ENCODE measurements at regions not wholly inside any gene's neighbourhood (a gene's known extent, or its start where the extent isn't known, plus 50 kb on each side); places are given as distances from the start of the nearest gene placed in this dataset.
"Not testable (repeated sequence)": the region's sequence is repeated elsewhere in the genome, so short reads cannot be mapped to it uniquely, and the experiment has no call there.

DNA sequence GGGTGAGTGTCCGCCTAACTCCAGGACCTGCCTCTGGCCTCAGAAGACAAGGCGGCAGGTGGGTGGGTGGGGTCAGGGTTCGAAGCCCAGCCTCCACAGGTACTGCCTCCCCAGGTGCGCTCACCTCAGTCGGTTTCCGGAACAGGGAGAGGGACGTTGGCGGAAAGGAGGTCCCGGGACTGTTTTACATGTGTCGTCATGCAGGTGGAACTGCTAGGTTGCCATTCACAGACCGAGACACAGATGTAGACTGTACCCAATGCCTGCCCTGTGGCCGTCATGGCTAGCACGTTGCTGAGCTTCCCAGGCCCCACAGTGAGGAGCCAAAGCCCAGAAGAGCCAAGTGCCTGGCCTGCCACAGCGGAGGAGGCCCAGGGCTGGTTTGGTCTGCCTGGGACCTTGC is 284.0 kb upstream of the HS6ST1 start:
- Histone ChIP-seq H3K27ac (ENCODE audit: insufficient read depth, low read length, poor library complexity, severe bottlenecking) (no peak overlapping the region), H3K27me3 (ENCODE audit: control insufficient read depth, insufficient read depth, low read length) (no peaks in the 10 kb centered on the region), H3K4me1 (ENCODE audit: control insufficient read depth, insufficient read depth, low read length, poor library complexity, severe bottlenecking) (no peaks in the 10 kb centered on the region), H3K36me3 (ENCODE audit: control insufficient read depth, insufficient read depth, low read length) (no peaks in the 10 kb centered on the region), H3K4me3 (ENCODE audit: low read depth, low read length) (no peak overlapping the region), H3K9me3 (ENCODE audit: control insufficient read depth in 2 of 2, low read length in 2 of 2) (no peaks in the 10 kb centered on the region)
- Mint-ChIP-seq H3K9me3 (no peaks in the 10 kb centered on the region), H3K27ac (no peak overlapping the region), H3K36me3 (no peaks in the 10 kb centered on the region), H3K27me3 (no peaks in the 10 kb centered on the region), H3K4me3 (no peak overlapping the region), H3K4me1 (no peaks in the 10 kb centered on the region)
- ATAC-seq (ENCODE audit: low read depth in 2 of 2) (no peak), DNase-seq (no peak)

GRCh38 chr2:128603411-128603924 is 284.8 kb upstream of the HS6ST1 start:
- no peaks in the 10 kb centered on the region for H3K36me3 Mint-ChIP-seq
- H3K27me3 Mint-ChIP-seq = no peaks in the 10 kb centered on the region
- Histone ChIP-seq H3K27ac (ENCODE audit: insufficient read depth, low read length, poor library complexity, severe bottlenecking) (no peak overlapping the region), H3K4me3 (ENCODE audit: low read depth, low read length) (no peak overlapping the region), H3K9me3 (ENCODE audit: control insufficient read depth in 2 of 2, low read length in 2 of 2) (no peaks in the 10 kb centered on the region), H3K36me3 (ENCODE audit: control insufficient read depth, insufficient read depth, low read length) (no peaks in the 10 kb centered on the region), H3K4me1 (ENCODE audit: control insufficient read depth, insufficient read depth, low read length, poor library complexity, severe bottlenecking) (no peaks in the 10 kb centered on the region), H3K27me3 (ENCODE audit: control insufficient read depth, insufficient read depth, low read length) (no peaks in the 10 kb centered on the region)
- no peak overlapping the region for H3K27ac Mint-ChIP-seq
- H3K9me3 Mint-ChIP-seq = no peaks in the 10 kb centered on the region
- DNase-seq (no peak), ATAC-seq (ENCODE audit: low read depth in 2 of 2) (no peak)
- no peak overlapping the region for H3K4me3 Mint-ChIP-seq
- no peaks in the 10 kb centered on the region for H3K4me1 Mint-ChIP-seq

DNA sequence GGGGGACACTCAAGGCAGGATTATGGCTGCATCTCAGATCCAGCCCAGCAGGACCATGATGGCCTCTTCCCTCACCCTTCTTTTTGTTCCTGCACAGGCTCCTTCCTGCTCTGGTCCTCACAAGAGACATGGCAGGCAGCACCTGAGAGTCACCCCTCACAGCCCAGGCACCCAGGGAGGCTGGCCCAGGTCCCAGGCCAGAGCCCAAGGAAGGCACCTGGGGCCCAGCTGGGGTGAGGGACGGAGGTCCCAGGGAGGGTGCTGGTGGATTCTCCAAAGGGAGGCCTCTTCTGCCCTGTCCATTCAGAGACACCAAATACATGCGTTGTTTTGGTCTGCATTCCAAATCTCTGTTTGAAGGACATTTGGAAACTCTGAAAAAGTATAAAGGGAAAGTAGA is 285.4 kb upstream of the HS6ST1 start:
- Histone ChIP-seq H3K4me1 (ENCODE audit: control insufficient read depth, insufficient read depth, low read length, poor library complexity, severe bottlenecking) (no peaks in the 10 kb centered on the region), H3K27ac (ENCODE audit: insufficient read depth, low read length, poor library complexity, severe bottlenecking) (no peak overlapping the region), H3K9me3 (ENCODE audit: control insufficient read depth in 2 of 2, low read length in 2 of 2) (no peaks in the 10 kb centered on the region), H3K4me3 (ENCODE audit: low read depth, low read length) (no peak overlapping the region), H3K36me3 (ENCODE audit: control insufficient read depth, insufficient read depth, low read length) (no peaks in the 10 kb centered on the region), H3K27me3 (ENCODE audit: control insufficient read depth, insufficient read depth, low read length) (no peaks in the 10 kb centered on the region)
- Mint-ChIP-seq H3K27me3 (no peaks in the 10 kb centered on the region), H3K27ac (no peak overlapping the region), H3K4me1 (no peaks in the 10 kb centered on the region), H3K36me3 (no peaks in the 10 kb centered on the region), H3K4me3 (no peak overlapping the region), H3K9me3 (no peaks in the 10 kb centered on the region)
- ATAC-seq (ENCODE audit: low read depth in 2 of 2) (no peak), DNase-seq (no peak)

GRCh38 chr2:128604581-128604980 is 285.9 kb upstream of the HS6ST1 start:
- not testable (repeated sequence) for H3K36me3 Mint-ChIP-seq; H3K27ac Mint-ChIP-seq; H3K36me3 ChIP-seq (ENCODE audit: control insufficient read depth, insufficient read depth, low read length); H3K4me1 Mint-ChIP-seq; H3K9me3 Mint-ChIP-seq; H3K4me3 Mint-ChIP-seq; H3K27me3 Mint-ChIP-seq; H3K4me3 ChIP-seq (ENCODE audit: low read depth, low read length); ATAC-seq (ENCODE audit: low read depth in 2 of 2); H3K27me3 ChIP-seq (ENCODE audit: control insufficient read depth, insufficient read depth, low read length); DNase-seq; H3K4me1 ChIP-seq (ENCODE audit: control insufficient read depth, insufficient read depth, low read length, poor library complexity, severe bottlenecking); H3K9me3 ChIP-seq (ENCODE audit: control insufficient read depth in 2 of 2, low read length in 2 of 2); H3K27ac ChIP-seq (ENCODE audit: insufficient read depth, low read length, poor library complexity, severe bottlenecking)

- H3K27ac ChIP-seq (ENCODE audit: insufficient read depth, low read length, poor library complexity, severe bottlenecking) = no peak overlapping the region
- H3K27me3 ChIP-seq (ENCODE audit: control insufficient read depth, insufficient read depth, low read length) = no peaks in the 10 kb centered on the region
- H3K4me3 ChIP-seq (ENCODE audit: low read depth, low read length) = no peak overlapping the region
- no peaks in the 10 kb centered on the region for H3K4me1 Mint-ChIP-seq
- no peak overlapping the region for H3K4me3 Mint-ChIP-seq
- ATAC-seq (ENCODE audit: low read depth in 2 of 2) (no peak), DNase-seq (no peak)
- H3K4me1 ChIP-seq (ENCODE audit: control insufficient read depth, insufficient read depth, low read length, poor library complexity, severe bottlenecking) = no peaks in the 10 kb centered on the region
- H3K36me3 ChIP-seq (ENCODE audit: control insufficient read depth, insufficient read depth, low read length) = no peaks in the 10 kb centered on the region
- H3K9me3 ChIP-seq (ENCODE audit: control insufficient read depth in 2 of 2, low read length in 2 of 2) = no peaks in the 10 kb centered on the region
- no peak overlapping the region for H3K27ac Mint-ChIP-seq
- no peaks in the 10 kb centered on the region for H3K9me3 Mint-ChIP-seq
- no peaks in the 10 kb centered on the region for H3K27me3 Mint-ChIP-seq
- H3K36me3 Mint-ChIP-seq = no peaks in the 10 kb centered on the region
Observed at GRCh38 chr2:128605421-128605820, 286.8 kb upstream of the HS6ST1 start.

- Histone ChIP-seq H3K27me3 (ENCODE audit: control insufficient read depth, insufficient read depth, low read length) (no peaks in the 10 kb centered on the region), H3K4me1 (ENCODE audit: control insufficient read depth, insufficient read depth, low read length, poor library complexity, severe bottlenecking) (no peaks in the 10 kb centered on the region), H3K36me3 (ENCODE audit: control insufficient read depth, insufficient read depth, low read length) (no peaks in the 10 kb centered on the region), H3K4me3 (ENCODE audit: low read depth, low read length) (no peak overlapping the region), H3K9me3 (ENCODE audit: control insufficient read depth in 2 of 2, low read length in 2 of 2) (no peaks in the 10 kb centered on the region), H3K27ac (ENCODE audit: insufficient read depth, low read length, poor library complexity, severe bottlenecking) (no peak overlapping the region)
- no peaks in the 10 kb centered on the region for H3K27me3 Mint-ChIP-seq
- no peak for ATAC-seq (ENCODE audit: low read depth in 2 of 2)
- no peaks in the 10 kb centered on the region for H3K9me3 Mint-ChIP-seq
- no peak overlapping the region for H3K27ac Mint-ChIP-seq
- no peak overlapping the region for H3K4me3 Mint-ChIP-seq
- DNase-seq = no peak
- H3K4me1 Mint-ChIP-seq = no peaks in the 10 kb centered on the region
- no peaks in the 10 kb centered on the region for H3K36me3 Mint-ChIP-seq
Observed at GRCh38 chr2:128605931-128606330, 287.3 kb upstream of the HS6ST1 start.

DNA sequence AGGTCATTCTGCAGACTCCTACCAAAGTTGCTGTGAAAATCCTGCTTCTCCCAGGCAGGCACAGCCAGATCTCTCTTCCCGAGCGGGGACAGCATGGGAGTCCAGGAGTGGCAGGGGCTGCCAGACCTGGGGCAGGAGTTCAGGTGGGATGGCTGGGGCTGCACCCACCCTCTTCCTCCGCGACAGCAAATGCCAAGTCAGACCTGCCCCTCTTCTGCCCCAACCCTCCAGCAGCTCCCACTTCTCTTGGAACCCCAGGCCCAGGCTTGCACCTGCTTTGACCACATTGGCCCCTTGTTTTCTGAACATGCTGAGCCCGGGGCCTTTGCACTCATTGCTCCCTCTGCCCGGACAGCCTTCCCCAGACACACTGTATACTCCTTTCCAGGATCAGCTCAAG is 288.2 kb upstream of the HS6ST1 start:
- no peak for DNase-seq
- Histone ChIP-seq H3K9me3 (ENCODE audit: control insufficient read depth in 2 of 2, low read length in 2 of 2) (no peaks in the 10 kb centered on the region), H3K27me3 (ENCODE audit: control insufficient read depth, insufficient read depth, low read length) (no peaks in the 10 kb centered on the region), H3K36me3 (ENCODE audit: control insufficient read depth, insufficient read depth, low read length) (no peaks in the 10 kb centered on the region), H3K4me3 (ENCODE audit: low read depth, low read length) (no peak overlapping the region), H3K4me1 (ENCODE audit: control insufficient read depth, insufficient read depth, low read length, poor library complexity, severe bottlenecking) (no peaks in the 10 kb centered on the region), H3K27ac (ENCODE audit: insufficient read depth, low read length, poor library complexity, severe bottlenecking) (no peak overlapping the region)
- no peaks in the 10 kb centered on the region for H3K27me3 Mint-ChIP-seq
- H3K9me3 Mint-ChIP-seq = no peaks in the 10 kb centered on the region
- H3K36me3 Mint-ChIP-seq = no peaks in the 10 kb centered on the region
- ATAC-seq (ENCODE audit: low read depth in 2 of 2) = no peak
- no peak overlapping the region for H3K27ac Mint-ChIP-seq
- no peak overlapping the region for H3K4me3 Mint-ChIP-seq
- H3K4me1 Mint-ChIP-seq = no peaks in the 10 kb centered on the region

- H3K27me3 ChIP-seq (ENCODE audit: control insufficient read depth, insufficient read depth, low read length) = no peaks in the 10 kb centered on the region
- H3K27ac Mint-ChIP-seq = no peak overlapping the region
- no peak overlapping the region for H3K27ac ChIP-seq (ENCODE audit: insufficient read depth, low read length, poor library complexity, severe bottlenecking)
- H3K4me3 Mint-ChIP-seq = no peak overlapping the region
- no peak for DNase-seq
- H3K36me3 Mint-ChIP-seq = no peaks in the 10 kb centered on the region
- no peak for ATAC-seq (ENCODE audit: low read depth in 2 of 2)
- no peaks in the 10 kb centered on the region for H3K4me1 ChIP-seq (ENCODE audit: control insufficient read depth, insufficient read depth, low read length, poor library complexity, severe bottlenecking)
- H3K9me3 ChIP-seq (ENCODE audit: control insufficient read depth in 2 of 2, low read length in 2 of 2) = no peaks in the 10 kb centered on the region
- H3K27me3 Mint-ChIP-seq = peaks cover 3% of the 10 kb centered on the region
- H3K36me3 ChIP-seq (ENCODE audit: control insufficient read depth, insufficient read depth, low read length) = no peaks in the 10 kb centered on the region
- H3K4me1 Mint-ChIP-seq = no peaks in the 10 kb centered on the region
- no peak overlapping the region for H3K4me3 ChIP-seq (ENCODE audit: low read depth, low read length)
- H3K9me3 Mint-ChIP-seq = no peaks in the 10 kb centered on the region
Observed at GRCh38 chr2:128607440-128607839, 288.8 kb upstream of the HS6ST1 start.

All from CD4-positive, CD25-positive, alpha-beta regulatory T cell (primary cell).